GM12878 (cell line): ENCODE measurements at regions not wholly inside any gene's neighbourhood (a gene's known extent, or its start where the extent isn't known, plus 50 kb on each side); places are given as distances from the start of the nearest gene placed in this dataset.

Experiments
- ATAC-seq: fragments of 200-7000 bp; cut with Tn5 transposase; 3 replicates; pipeline ENCODE4 v1.9.1; 2020; ENCODE audit warnings: mild to moderate bottlenecking, moderate library complexity
- BruUV-seq: library from RNA; stranded (reverse); fragments of 400-500 nt; replicated peaks from 2 replicates; lab custom pipeline; 2021; lab: Mats Ljungman, UMichigan
- CTCF ChIA-PET: fragments of 300-600 bp; sonication (Branson Sonifier 250); formaldehyde crosslinking; extraction: SDS; loops from one replicate; lab custom pipeline; 2021; ENCODE audit warnings: inconsistent platforms; lab: Yijun Ruan, JAX
- POLR2A ChIA-PET: fragments of 350-600 bp; formaldehyde crosslinking; extraction: SDS; loops from one replicate; lab custom pipeline; 2021; ENCODE audit warnings: inconsistent platforms; lab: Charles Lee
- RAD21 ChIA-PET: fragments of 300-600 bp; sonication (Branson Sonifier 250); formaldehyde crosslinking; loops from one replicate; lab custom pipeline; 2023; ENCODE audit warnings: antibody characterized with exemption; ENCODE audit not compliant: unreplicated experiment; lab: Charles Lee
- SMC1A ChIA-PET: fragments of 300-600 bp; sonication (Branson Sonifier 250); formaldehyde crosslinking; loops from one replicate; lab custom pipeline; 2023; ENCODE audit not compliant: unreplicated experiment, uncharacterized antibody; lab: Charles Lee
- DNase-seq: peaks from one replicate; pipeline ENCODE4 v3.0.0-alpha.2; 2011; ENCODE audit warnings: low read depth, low spot score
- FAIRE-seq: peaks from 3 replicates; lab custom pipeline; 2011; peaks lifted over from hg19 to GRCh38; lab: Jason Lieb, UNC
- H2AFZ ChIP-seq: 2 replicates; pipeline ENCODE4 v1.6.0; 2011; ENCODE audit warnings: low read depth, low read length, control low read depth; ENCODE audit not compliant: control insufficient read depth
- H3K27ac ChIP-seq: 2 replicates; pipeline ENCODE4 v1.5.1; 2011; ENCODE audit warnings: control low read depth; ENCODE audit not compliant: control insufficient read depth, insufficient read depth
- H3K27me3 ChIP-seq, 2 experiments: replicated peaks in 1 of 2; 2 replicates each; pipeline versions ENCODE4 v1.6.0 to v1.6.1; 2011; ENCODE audit warnings: low read length in 1 of 2; ENCODE audit not compliant: control insufficient read depth in 2 of 2, insufficient read depth in 2 of 2
- H3K36me3 ChIP-seq, 2 experiments: 2 replicates each; pipeline ENCODE4 v1.5.1; 2011; ENCODE audit warnings: low read length in 1 of 2; ENCODE audit not compliant: control insufficient read depth in 2 of 2, insufficient read depth in 2 of 2
- H3K4me1 ChIP-seq: 2 replicates; pipeline ENCODE4 v1.6.1; 2011; ENCODE audit warnings: mild to moderate bottlenecking, low read length, moderate library complexity, mixed read lengths; ENCODE audit not compliant: control insufficient read depth, insufficient read depth
- H3K4me2 ChIP-seq: 2 replicates; pipeline ENCODE4 v1.6.0; 2011; ENCODE audit warnings: control low read depth; ENCODE audit not compliant: control insufficient read depth, insufficient read depth
- H3K4me3 ChIP-seq: fragments of 200-600 bp; sonication (generic); 2 replicates; pipeline ENCODE4 v1.5.1; 2016
- H3K79me2 ChIP-seq: 2 replicates; pipeline ENCODE4 v1.6.0; 2011; ENCODE audit warnings: low read length; ENCODE audit not compliant: control insufficient read depth, insufficient read depth
- H3K9ac ChIP-seq: 2 replicates; pipeline ENCODE4 v1.8.0; 2011; ENCODE audit warnings: low read length, control low read depth, mixed read lengths; ENCODE audit not compliant: control insufficient read depth, insufficient read depth
- H3K9me3 ChIP-seq: replicated peaks from 3 replicates; pipeline ENCODE4 v1.5.1; 2011; ENCODE audit warnings: mild to moderate bottlenecking, low read length; ENCODE audit not compliant: control insufficient read depth, insufficient read depth
- H4K20me1 ChIP-seq: 2 replicates; pipeline ENCODE4 v1.6.0; 2011; ENCODE audit not compliant: control insufficient read depth, insufficient read depth
- CTCF ChIP-seq, 3 experiments: IDR thresholded peaks in 2 of 3; conservative IDR thresholded peaks in 1 of 3; 2 replicates each; pipeline ENCODE4 v1.5.1; 2011; ENCODE audit warnings: low read depth in 3 of 3, low read length in 3 of 3, mild to moderate bottlenecking in 3 of 3, control low read depth in 2 of 3, moderate library complexity in 2 of 3, inconsistent platforms in 1 of 3, mixed read lengths in 1 of 3; ENCODE audit not compliant: control insufficient read depth in 2 of 3, insufficient read depth in 1 of 3; ENCODE audit errors: extremely low read depth in 1 of 3
- IKZF1 ChIP-seq: fragments of 450-650 bp; conservative IDR thresholded peaks from 2 replicates; pipeline ENCODE4 v1.6.1; 2017; ENCODE audit warnings: antibody characterized with exemption, mild to moderate bottlenecking
- RB1 ChIP-seq: fragments of 450-650 bp; formaldehyde crosslinking; IDR thresholded peaks from 2 replicates; pipeline ENCODE4 v1.6.1; 2017; ENCODE audit warnings: mild to moderate bottlenecking, borderline replicate concordance
- RELA ChIP-seq: fragments of 450-650 bp; IDR thresholded peaks from 2 replicates; pipeline ENCODE4 v1.8.0; 2014; ENCODE audit warnings: borderline replicate concordance; ENCODE audit not compliant: partially characterized antibody
- ZBTB4 ChIP-seq: fragments of 450-650 bp; formaldehyde crosslinking; IDR thresholded peaks from 2 replicates; pipeline ENCODE4 v1.4.0; 2022; ENCODE audit warnings: mild to moderate bottlenecking, moderate library complexity
- WGBS: methylation state at CpG from one replicate; pipeline ENCODE4 v1.1.6; 2016; ENCODE audit warnings: low lambda C conversion rate; ENCODE audit not compliant: insufficient replicate concordance, insufficient coverage; ENCODE audit errors: missing lambda C conversion rate; 5-methylcytosine and 5-hydroxymethylcytosine counted together
- in situ Hi-C: fragments of 300-500 bp; cut with MboI; formaldehyde crosslinking; loops from 9 replicates; pipeline ENCODE4 v1.14.3; 2018; ENCODE audit warnings: mixed read lengths
- intact Hi-C: fragments of 100-400 bp; cut with micrococcal nuclease; formaldehyde crosslinking; loops from one replicate; pipeline ENCODE4 v1.14.2; 2022; ENCODE audit not compliant: unreplicated experiment

- TF ChIP-seq ZBTB4 (CRISPR knock-in tag), result no peak
- TF ChIP-seq, all 136 proteins: peak for 0
Observed at GRCh38 chr5:68748101-68748500, 345.7 kb upstream of the SLC30A5 start (continued).

- RAD21 ChIA-PET, result no interaction called here
Observed at GRCh38 chr5:68749077-68749476, 344.7 kb upstream of the SLC30A5 start.

More at GRCh38 chr5:68749077-68749476, 344.7 kb upstream of the SLC30A5 start:
- H3K27ac ChIP-seq, result no peak overlapping the region
- H3K79me2 ChIP-seq, result no peaks in the 10 kb centered on the region
- ChIA-PET POLR2A (no interaction called here), SMC1A (no interaction called here), CTCF (no interaction called here)
- FAIRE-seq, result no peak
- in situ Hi-C loops (no loop called here), intact Hi-C loops (loop anchor here (5.0 to 10.0 kb wide), 3 partner anchors 184 to 474 kb away; no protein-coding TSS in a partner anchor)
- H3K9ac ChIP-seq, result no peak overlapping the region
- no peak for ATAC-seq
- H3K4me3 ChIP-seq, result no peak overlapping the region
- DNase-seq, result no peak
- H2AFZ ChIP-seq, result no peak overlapping the region
- H3K36me3 ChIP-seq, result no peaks in the 10 kb centered on the region
- no TSS peak for BruUV-seq
- no peak overlapping the region for H3K4me2 ChIP-seq
- 0% methylated on average over 2 of the region's 2 CpGs for WGBS
- no peaks in the 10 kb centered on the region; a peak in 1 of 4 replicates for H3K27me3 ChIP-seq
- no peaks in the 10 kb centered on the region for H4K20me1 ChIP-seq
- H3K4me1 ChIP-seq, result no peaks in the 10 kb centered on the region
- TF ChIP-seq IKZF1 (no peak), RELA (no peak), CTCF (IDR thresholded peaks at IDR 0.05 in 2 of 3, conservative IDR thresholded peaks at IDR 0.05 in 1 of 3; ENCODE audit: control insufficient read depth in 2 of 3, extremely low read depth in 1 of 3, insufficient read depth in 1 of 3, low read depth in 3 of 3, low read length in 3 of 3) (no peak), RB1 (no peak)
- no peaks in the 10 kb centered on the region; the same call in 2 of the 3 replicates for H3K9me3 ChIP-seq
